Gastroesophageal sphincter (tissue), 4 donors: ENCODE measurements at regions not wholly inside any gene's neighbourhood (a gene's known extent, or its start where the extent isn't known, plus 50 kb on each side); places are given as distances from the start of the nearest gene placed in this dataset.

Source experiments
- ATAC-seq: fragments of 150-250 bp; one replicate; pipeline ENCODE4 v1.9.1; 2016; ENCODE audit warnings: mild to moderate bottlenecking, moderate library complexity
- H3K27ac ChIP-seq, 4 donors: fragments of 200-600 bp; sonication (generic) in 3 of 4; 1 replicate in 3 of 4; 2 replicates in 1 of 4; pipeline ENCODE4 v1.5.1; 2016 to 2019
- H3K27me3 ChIP-seq: fragments of 200-600 bp; sonication (generic); one replicate; pipeline ENCODE4 v1.5.1; 2019
- H3K36me3 ChIP-seq, 2 donors: fragments of 200-600 bp; sonication (generic); one replicate each; pipeline ENCODE4 v1.5.1; 2019; ENCODE audit warnings: control low read depth in 1 of 2
- H3K4me1 ChIP-seq, 3 donors: fragments of 200-600 bp; sonication (generic); 1 replicate in 2 of 3; 2 replicates in 1 of 3; pipeline ENCODE4 v1.5.1; 2016 to 2019; ENCODE audit warnings: control low read depth in 2 of 3
- H3K4me3 ChIP-seq, 2 donors: fragments of 200-600 bp; sonication (generic); one replicate each; pipeline ENCODE4 v1.5.1; 2019; ENCODE audit warnings: mild to moderate bottlenecking in 1 of 2, moderate library complexity in 1 of 2
- H3K9me3 ChIP-seq, 3 donors: fragments of 200-600 bp; sonication (generic); one replicate each; pipeline ENCODE4 v1.5.1; 2017 to 2019; ENCODE audit warnings: control low read depth in 2 of 3
- CTCF ChIP-seq, 4 experiments: fragments of 200-600 bp in 2 of 4; fragments of 450-650 bp in 2 of 4; sonication (generic) in 1 of 4; IDR thresholded peaks; one replicate each; pipeline ENCODE4 v1.5.1; 2017 to 2019; ENCODE audit warnings: antibody characterized with exemption in 4 of 4, mild to moderate bottlenecking in 2 of 4, moderate library complexity in 2 of 4
- EP300 ChIP-seq: sonication (generic); formaldehyde crosslinking; IDR thresholded peaks from one replicate; pipeline ENCODE4 v1.6.1; 2017; ENCODE audit warnings: antibody characterized with exemption, mild to moderate bottlenecking
- POLR2A ChIP-seq, 2 donors: fragments of 450-650 bp; IDR thresholded peaks; one replicate each; pipeline ENCODE4 v1.6.1; 2017; ENCODE audit warnings: antibody characterized with exemption in 2 of 2, mild to moderate bottlenecking in 2 of 2, moderate library complexity in 1 of 2
- POLR2AphosphoS5 ChIP-seq: sonication (generic); formaldehyde crosslinking; IDR thresholded peaks from one replicate; pipeline ENCODE4 v1.6.1; 2017; ENCODE audit warnings: antibody characterized with exemption
- WGBS, 2 donors: methylation state at CpG; one replicate each; pipeline ENCODE4 v1.1.5; 2018; ENCODE audit warnings: low coverage in 1 of 2; 5-methylcytosine and 5-hydroxymethylcytosine counted together

DNA sequence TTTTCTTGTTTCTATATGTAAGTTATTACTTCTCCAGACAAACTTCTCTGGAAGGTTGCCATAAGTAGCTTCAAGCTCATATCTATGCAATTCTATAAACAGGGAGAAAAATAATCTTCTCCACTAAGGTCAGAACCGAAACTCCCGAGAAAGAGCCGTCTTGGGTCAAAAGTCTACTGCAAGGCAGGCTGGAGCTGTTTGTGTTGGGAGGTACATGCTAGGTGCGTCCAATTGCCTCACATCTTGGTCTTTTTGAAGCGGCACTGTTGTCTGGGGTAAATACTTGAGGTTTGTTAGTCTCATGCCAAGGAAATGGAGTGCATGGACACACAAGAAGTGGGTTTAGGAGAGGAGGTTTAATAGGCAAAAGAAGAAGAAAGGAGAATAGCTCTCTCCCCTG is 674.7 kb upstream of the TMEM132C start:
- no peak overlapping the region for H3K4me3 ChIP-seq
- H3K27me3 ChIP-seq: peaks cover 11% of the 10 kb centered on the region
- H3K27ac ChIP-seq: no peak overlapping the region
- H3K9me3 ChIP-seq: no peaks in the 10 kb centered on the region
- 30 to 35% methylated on average over 2 to 5 of the region's 5 CpGs for WGBS, 2 donors
- ATAC-seq: no peak
- no peaks in the 10 kb centered on the region for H3K36me3 ChIP-seq
- TF ChIP-seq EP300: no peak
- no peak for TF ChIP-seq POLR2A (IDR thresholded peaks at IDR 0.05)
- TF ChIP-seq CTCF (IDR thresholded peaks at IDR 0.05): no peak
- TF ChIP-seq POLR2AphosphoS5: no peak
- H3K4me1 ChIP-seq: no peaks in the 10 kb centered on the region

GRCh38 chr12:127594351-127594970 is 672.5 kb upstream of the TMEM132C start:
- 61 to 79% methylated on average over 5 to 6 of the region's 6 CpGs for WGBS, 2 donors

DNA sequence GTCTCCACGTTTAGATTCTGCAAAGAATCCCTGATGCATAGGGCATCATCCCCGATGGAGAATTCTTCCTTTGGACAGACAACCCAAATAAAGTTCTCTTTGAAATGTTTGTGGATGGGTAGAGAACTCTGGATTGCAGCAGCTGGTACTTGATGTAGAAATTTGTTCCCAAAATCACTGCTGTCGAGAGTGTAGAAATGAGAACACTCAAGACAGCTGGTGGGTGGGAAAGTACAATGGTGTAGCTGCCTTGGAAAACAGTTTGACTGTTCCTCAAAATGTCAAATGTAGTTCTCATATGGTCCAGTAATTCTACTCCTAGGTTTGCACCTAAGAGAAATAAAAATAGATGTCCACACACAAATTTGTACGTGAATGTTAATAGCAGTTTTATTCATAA is 671.5 kb upstream of the TMEM132C start:
- Histone ChIP-seq H3K4me3 (no peak overlapping the region), H3K36me3 (no peaks in the 10 kb centered on the region), H3K27me3 (peaks cover 11% of the 10 kb centered on the region), H3K4me1 (no peaks in the 10 kb centered on the region), H3K27ac (no peak overlapping the region), H3K9me3 (no peaks in the 10 kb centered on the region)
- WGBS, 2 donors: 69 to 74% methylated on average over 3 to 4 of the region's 4 CpGs
- ATAC-seq: no peak
- TF ChIP-seq POLR2AphosphoS5: no peak
- TF ChIP-seq POLR2A (IDR thresholded peaks at IDR 0.05): no peak
- no peak for TF ChIP-seq CTCF (IDR thresholded peaks at IDR 0.05)
- no peak for TF ChIP-seq EP300

More at GRCh38 chr12:127594351-127594970, 672.5 kb upstream of the TMEM132C start:
- Histone ChIP-seq H3K36me3 (no peaks in the 10 kb centered on the region), H3K27me3 (peaks cover 11% of the 10 kb centered on the region), H3K9me3 (no peaks in the 10 kb centered on the region), H3K4me3 (no peak overlapping the region), H3K27ac (no peak overlapping the region), H3K4me1 (no peaks in the 10 kb centered on the region)
- TF ChIP-seq CTCF (IDR thresholded peaks at IDR 0.05) (no peak), POLR2AphosphoS5 (no peak), EP300 (no peak), POLR2A (IDR thresholded peaks at IDR 0.05) (no peak)
- no peak for ATAC-seq

DNA sequence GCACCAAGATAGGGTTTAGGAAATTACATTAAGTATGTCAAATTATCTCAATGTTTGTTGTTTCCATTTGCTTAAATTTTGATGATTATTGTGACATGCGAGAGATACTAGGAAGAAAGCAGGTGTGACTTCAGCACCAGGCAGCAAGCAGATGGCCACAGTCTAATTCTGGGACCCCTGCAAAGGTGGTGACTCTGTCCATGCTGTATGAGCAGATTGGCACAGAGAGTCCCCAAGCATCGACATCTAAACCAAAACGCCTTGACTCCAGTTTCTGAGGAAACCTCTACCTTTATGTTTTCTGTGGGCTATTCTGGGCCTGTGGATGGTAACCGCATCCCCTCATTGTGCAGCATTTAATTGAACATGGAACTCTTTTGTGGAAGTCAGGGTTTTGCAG is 670.1 kb upstream of the TMEM132C start:
- no peak overlapping the region for H3K27ac ChIP-seq
- no peak for ATAC-seq

More for the DNA sequence above, 670.1 kb upstream of the TMEM132C start:
- Histone ChIP-seq H3K9me3 (no peaks in the 10 kb centered on the region), H3K4me3 (no peak overlapping the region), H3K36me3 (no peaks in the 10 kb centered on the region), H3K27me3 (peaks cover under 1% of the 10 kb centered on the region), H3K4me1 (no peaks in the 10 kb centered on the region)
- 92 to 99% methylated on average over 3 to 4 of the region's 4 CpGs for WGBS, 2 donors
- no peak for TF ChIP-seq EP300
- no peak for TF ChIP-seq POLR2AphosphoS5
- TF ChIP-seq POLR2A (IDR thresholded peaks at IDR 0.05): no peak
- TF ChIP-seq CTCF (IDR thresholded peaks at IDR 0.05): no peak
